ENCODE measurements at regions not wholly inside any gene's neighbourhood (a gene's known extent, or its start where the extent isn't known, plus 50 kb on each side); places are given as distances from the start of the nearest gene placed in this dataset.

DNA sequence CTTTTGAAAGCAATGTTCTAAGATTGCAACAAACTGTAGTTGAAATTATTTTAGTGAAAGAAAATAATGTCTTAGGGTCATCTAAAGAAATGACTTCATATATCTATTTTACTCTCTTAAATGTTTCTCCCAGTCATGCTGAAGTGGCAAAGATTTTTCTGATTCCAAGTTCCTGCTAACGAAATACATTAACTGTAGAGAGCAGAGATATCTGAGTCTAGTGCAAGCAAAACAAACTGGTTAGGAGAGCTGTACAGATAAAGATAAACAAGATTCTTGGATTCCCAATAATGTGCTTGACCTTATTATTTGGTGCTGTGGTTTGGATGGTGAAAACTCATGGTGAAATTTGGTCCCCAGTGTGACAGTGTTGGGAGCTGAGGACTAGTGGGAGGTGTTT, 199.9 kb upstream of the PWP1 start:
- no peaks in the 10 kb centered on the region for H3K36me3 ChIP-seq (ENCODE audit: control insufficient read depth in 4 of 4, insufficient read depth in 4 of 4, low read length in 4 of 4)
- TF ChIP-seq, protein P1, sequence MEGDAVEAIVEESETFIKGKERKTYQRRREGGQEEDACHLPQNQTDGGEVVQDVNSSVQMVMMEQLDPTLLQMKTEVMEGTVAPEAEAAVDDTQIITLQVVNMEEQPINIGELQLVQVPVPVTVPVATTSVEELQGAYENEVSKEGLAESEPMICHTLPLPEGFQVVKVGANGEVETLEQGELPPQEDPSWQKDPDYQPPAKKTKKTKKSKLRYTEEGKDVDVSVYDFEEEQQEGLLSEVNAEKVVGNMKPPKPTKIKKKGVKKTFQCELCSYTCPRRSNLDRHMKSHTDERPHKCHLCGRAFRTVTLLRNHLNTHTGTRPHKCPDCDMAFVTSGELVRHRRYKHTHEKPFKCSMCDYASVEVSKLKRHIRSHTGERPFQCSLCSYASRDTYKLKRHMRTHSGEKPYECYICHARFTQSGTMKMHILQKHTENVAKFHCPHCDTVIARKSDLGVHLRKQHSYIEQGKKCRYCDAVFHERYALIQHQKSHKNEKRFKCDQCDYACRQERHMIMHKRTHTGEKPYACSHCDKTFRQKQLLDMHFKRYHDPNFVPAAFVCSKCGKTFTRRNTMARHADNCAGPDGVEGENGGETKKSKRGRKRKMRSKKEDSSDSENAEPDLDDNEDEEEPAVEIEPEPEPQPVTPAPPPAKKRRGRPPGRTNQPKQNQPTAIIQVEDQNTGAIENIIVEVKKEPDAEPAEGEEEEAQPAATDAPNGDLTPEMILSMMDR (IDR thresholded peaks at IDR 0.05; ENCODE audit: control extremely low read depth, extremely low read depth), result no peak
- no peak for ATAC-seq (ENCODE audit: insufficient read depth, low FRiP score)
- H3K27ac ChIP-seq (ENCODE audit: low read depth in 1 of 2, low read length in 1 of 2), result no peak overlapping the region
- no peaks in the 10 kb centered on the region for H3K27me3 ChIP-seq (ENCODE audit: control insufficient read depth in 3 of 3, insufficient read depth in 3 of 3, low read length in 2 of 3)
- H3K4me1 ChIP-seq (ENCODE audit: control insufficient read depth in 5 of 5, insufficient read depth in 5 of 5, low read length in 5 of 5), result peaks cover 0 to 2% (median 0%) of the 10 kb centered on the region in 5 donors
- no peak overlapping the region for H3K9ac ChIP-seq (ENCODE audit: insufficient read depth in 1 of 2, low read length in 2 of 2)
- no peaks in the 10 kb centered on the region for H3K9me3 ChIP-seq (ENCODE audit: control insufficient read depth in 4 of 4, insufficient read depth in 3 of 4, low read length in 3 of 4)
- H3K4me3 ChIP-seq, result no peak overlapping the region
- 42 to 50% methylated on average over 1 of the region's 1 CpG for WGBS, 2 donors
- DNase-seq, result no peak

DNA sequence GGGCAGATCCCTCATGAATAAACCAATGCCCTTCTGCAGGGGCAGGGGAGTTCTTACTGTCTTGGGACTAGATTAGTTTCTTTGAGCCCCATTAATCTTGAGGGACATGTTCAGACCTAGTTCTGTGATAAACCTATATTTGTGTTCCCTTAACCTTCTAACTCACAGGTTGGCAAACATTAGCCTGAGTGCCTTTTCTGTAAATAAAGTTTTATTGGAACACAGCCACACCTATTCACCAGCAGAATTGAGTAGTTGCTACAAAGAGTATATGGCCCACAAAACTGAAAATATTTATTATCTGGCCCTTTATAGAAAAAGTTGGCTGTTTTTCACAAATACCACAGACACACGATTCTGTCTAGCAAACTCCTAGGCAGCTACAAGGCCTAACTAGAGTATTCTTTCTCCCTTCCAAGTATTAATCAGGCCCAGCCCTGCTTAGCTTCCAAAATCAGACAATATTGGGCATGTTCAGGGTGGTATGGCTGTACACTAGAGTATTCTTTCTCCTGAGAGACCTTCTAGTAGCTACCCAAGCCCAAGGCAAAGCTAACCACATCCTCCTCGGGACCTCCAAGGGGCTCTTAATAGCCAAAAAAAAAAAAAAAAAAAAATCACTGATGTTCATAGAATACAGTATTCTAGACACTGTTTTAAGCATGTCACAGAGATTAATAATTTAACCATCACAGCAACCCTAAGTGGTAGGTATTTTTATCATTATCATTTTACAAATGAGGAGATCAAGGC, 199.3 kb upstream of the PWP1 start:
- no peak for ATAC-seq (ENCODE audit: insufficient read depth, low FRiP score)
- no peak for DNase-seq
- no peaks in the 10 kb centered on the region for H3K27me3 ChIP-seq (ENCODE audit: control insufficient read depth in 3 of 3, insufficient read depth in 3 of 3, low read length in 2 of 3)
- no peaks in the 10 kb centered on the region for H3K9me3 ChIP-seq (ENCODE audit: control insufficient read depth in 4 of 4, insufficient read depth in 3 of 4, low read length in 3 of 4)
- TF ChIP-seq, protein P1 (IDR thresholded peaks at IDR 0.05; ENCODE audit: control extremely low read depth, extremely low read depth), result no peak
- H3K27ac ChIP-seq (ENCODE audit: low read depth in 1 of 2, low read length in 1 of 2), result no peak overlapping the region
- no peak overlapping the region for H3K4me3 ChIP-seq
- no peaks in the 10 kb centered on the region for H3K4me1 ChIP-seq (ENCODE audit: control insufficient read depth in 5 of 5, insufficient read depth in 5 of 5, low read length in 5 of 5)
- 73 to 74% methylated on average over 2 of the region's 2 CpGs for WGBS, 2 donors
- no peaks in the 10 kb centered on the region for H3K36me3 ChIP-seq (ENCODE audit: control insufficient read depth in 4 of 4, insufficient read depth in 4 of 4, low read length in 4 of 4)
- H3K9ac ChIP-seq (ENCODE audit: insufficient read depth in 1 of 2, low read length in 2 of 2), result no peak overlapping the region

DNA sequence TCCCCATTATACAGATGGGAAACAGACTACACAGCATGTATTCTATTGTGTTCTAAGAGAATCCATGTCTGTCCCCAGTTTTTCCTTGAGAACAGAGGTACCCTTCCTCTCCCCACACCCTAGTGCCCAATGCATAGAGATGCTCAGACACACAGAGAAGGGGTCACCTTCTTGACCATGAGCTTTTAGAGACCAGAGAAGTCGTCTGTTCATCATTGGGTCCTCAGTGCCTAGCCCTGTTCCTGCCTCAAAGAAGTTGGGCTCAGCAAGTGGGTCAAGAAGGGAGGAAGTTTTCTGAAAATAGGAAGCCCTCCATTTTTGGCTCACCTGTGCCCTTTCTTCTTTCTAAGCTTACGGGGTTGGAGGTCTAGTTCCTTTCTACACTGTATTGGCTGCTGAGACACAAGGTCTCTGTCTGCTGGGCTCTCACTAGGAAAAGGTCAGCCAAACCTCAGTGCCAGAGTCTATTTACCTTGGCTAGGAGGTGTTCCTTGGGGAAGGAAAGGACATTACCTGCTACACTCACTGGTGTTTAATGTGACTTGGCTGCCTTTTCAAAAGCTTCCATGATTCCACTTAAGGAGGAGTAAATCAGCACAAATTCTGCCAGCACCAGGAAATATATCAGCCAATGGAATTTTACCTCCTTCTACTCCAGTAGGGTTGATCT, 198.5 kb upstream of the PWP1 start:
- Histone ChIP-seq H3K4me3 (no peak overlapping the region), H3K9ac (ENCODE audit: insufficient read depth in 1 of 2, low read length in 2 of 2) (no peak overlapping the region), H3K9me3 (ENCODE audit: control insufficient read depth in 4 of 4, insufficient read depth in 3 of 4, low read length in 3 of 4) (no peaks in the 10 kb centered on the region), H3K27me3 (ENCODE audit: control insufficient read depth in 3 of 3, insufficient read depth in 3 of 3, low read length in 2 of 3) (no peaks in the 10 kb centered on the region), H3K36me3 (ENCODE audit: control insufficient read depth in 4 of 4, insufficient read depth in 4 of 4, low read length in 4 of 4) (no peaks in the 10 kb centered on the region), H3K27ac (ENCODE audit: low read depth in 1 of 2, low read length in 1 of 2) (peak overlapping the region in 1 of 2 donors; percentile 15), H3K4me1 (ENCODE audit: control insufficient read depth in 5 of 5, insufficient read depth in 5 of 5, low read length in 5 of 5) (no peaks in the 10 kb centered on the region)
- no peak for DNase-seq
- ATAC-seq (ENCODE audit: insufficient read depth, low FRiP score), result no peak
- 67 to 94% methylated on average over 2 of the region's 2 CpGs for WGBS, 2 donors
- TF ChIP-seq, protein P1 (IDR thresholded peaks at IDR 0.05; ENCODE audit: control extremely low read depth, extremely low read depth), result no peak

All from lung (tissue), 11 donors.